22Rv1 (cell line): ENCODE measurements at regions not wholly inside any gene's neighbourhood (a gene's known extent, or its start where the extent isn't known, plus 50 kb on each side); places are given as distances from the start of the nearest gene placed in this dataset.

ENCODE experiments used
- CTCF ChIP-seq: fragments of 450-650 bp; IDR thresholded peaks from 2 replicates; pipeline ENCODE4 v1.5.1; 2017; ENCODE audit warnings: mild to moderate bottlenecking
- ZFX ChIP-seq: fragments of 450-650 bp; IDR thresholded peaks from 2 replicates; pipeline ENCODE4 v1.6.1; 2017; ENCODE audit warnings: antibody characterized with exemption, borderline replicate concordance

DNA sequence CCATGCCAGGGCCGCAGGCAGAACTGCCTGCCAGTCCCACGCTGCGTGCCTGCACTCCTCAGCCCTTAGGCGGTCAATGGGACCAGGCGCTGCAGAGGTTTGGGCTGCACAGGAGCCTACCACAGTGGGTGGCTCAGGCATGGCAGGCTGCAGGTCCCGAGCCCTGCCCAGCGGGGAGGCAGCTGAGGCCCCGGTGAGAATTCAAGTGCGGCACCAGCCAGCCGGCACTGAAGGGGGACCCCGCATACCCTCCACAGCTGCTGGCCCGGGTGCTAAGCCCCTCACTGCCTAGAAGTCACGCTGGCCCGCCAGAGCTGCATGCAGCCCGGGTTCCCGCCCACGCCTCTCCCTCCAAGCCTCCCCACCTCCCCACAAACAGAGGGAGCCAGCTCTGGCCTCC is 302.5 kb upstream of the UGT8 start:
- TF ChIP-seq CTCF (no peak), ZFX (no peak)
